ENCODE measurements at regions not wholly inside any gene's neighbourhood (a gene's known extent, or its start where the extent isn't known, plus 50 kb on each side); places are given as distances from the start of the nearest gene placed in this dataset.

DNA sequence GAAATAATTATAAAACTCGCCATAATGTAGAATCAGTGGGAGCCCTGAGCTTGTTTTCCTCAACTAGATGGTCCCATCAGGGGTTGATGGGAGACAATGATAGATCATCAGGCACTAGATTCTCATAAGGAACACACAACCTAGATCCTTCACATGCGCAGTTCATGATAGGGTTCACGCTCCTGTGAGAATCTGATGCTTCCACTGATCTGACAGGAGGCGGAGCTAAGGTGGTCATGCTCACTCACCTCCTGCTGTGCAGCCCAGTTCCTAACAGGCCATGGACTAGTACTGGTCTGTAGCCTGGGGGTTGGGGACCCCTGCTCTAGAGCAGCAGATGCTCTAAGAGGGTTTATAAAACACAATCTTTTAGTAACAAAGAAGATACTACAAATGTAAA lies 183.6 kb downstream of the ANXA2 start:
- no peak for DNase-seq
- no CpG with 5 or more reads among the region's 4 CpGs for WGBS (ENCODE audit: extremely low coverage, insufficient read length, low lambda C conversion rate)
- Histone ChIP-seq H2AFZ (ENCODE audit: low read length) (no peak overlapping the region), H3K79me2 (ENCODE audit: insufficient read depth, low read length) (no peaks in the 10 kb centered on the region), H3K27me3 (ENCODE audit: insufficient read depth, low read length) (no peaks in the 10 kb centered on the region), H2AK5ac (ENCODE audit: insufficient read length, low read length) (no peak overlapping the region), H4K20me1 (ENCODE audit: control insufficient read depth, insufficient read depth, insufficient read length) (no peaks in the 10 kb centered on the region), H2BK20ac (ENCODE audit: low read depth, low read length, poor library complexity, severe bottlenecking) (no peak overlapping the region), H3K27ac (ENCODE audit: insufficient read length, low read depth, low read length) (no peak overlapping the region), H3T11ph (ENCODE audit: low read length) (no peak overlapping the region), H3K56ac (ENCODE audit: insufficient read length, low read depth, low read length) (no peak overlapping the region), H3K79me1 (ENCODE audit: insufficient read depth, low read depth, low read length, poor library complexity, severe bottlenecking) (no peaks in the 10 kb centered on the region), H3K18ac (ENCODE audit: insufficient read length, low read depth, low read length) (no peak overlapping the region), H2BK5ac (ENCODE audit: insufficient read length, low read length) (no peak overlapping the region), H3K4me2 (ENCODE audit: insufficient read depth, insufficient read length, low read length) (no peak overlapping the region), H3K9ac (ENCODE audit: extremely low read depth, insufficient read length, low read length) (no peak overlapping the region), H4K5ac (ENCODE audit: insufficient read length, low read depth, low read length) (no peak overlapping the region), H2BK120ac (ENCODE audit: low read depth, low read length, poor library complexity, severe bottlenecking) (no peak overlapping the region), H2BK12ac (ENCODE audit: insufficient read length, low read depth, low read length) (no peak overlapping the region), H3K23ac (ENCODE audit: insufficient read length, low read depth, low read length) (no peak overlapping the region), H3K9me3 (ENCODE audit: control insufficient read depth, low read depth, low read length) (no peaks in the 10 kb centered on the region), H2BK15ac (ENCODE audit: low read depth, low read length) (no peak overlapping the region), H3K4me1 (ENCODE audit: insufficient read depth, low read length) (no peaks in the 10 kb centered on the region), H3K14ac (ENCODE audit: insufficient read depth, low read length) (no peak overlapping the region), H4K91ac (ENCODE audit: insufficient read length, low read depth, low read length) (no peak overlapping the region), H3K23me2 (ENCODE audit: insufficient read length, low read depth, low read length, poor library complexity, severe bottlenecking) (no peaks in the 10 kb centered on the region), H3K4ac (ENCODE audit: low read depth, low read length) (no peak overlapping the region), H4K8ac (replicated peaks; ENCODE audit: insufficient read length, low read depth, low read length) (no peak overlapping the region)
- TF ChIP-seq, protein P1, sequence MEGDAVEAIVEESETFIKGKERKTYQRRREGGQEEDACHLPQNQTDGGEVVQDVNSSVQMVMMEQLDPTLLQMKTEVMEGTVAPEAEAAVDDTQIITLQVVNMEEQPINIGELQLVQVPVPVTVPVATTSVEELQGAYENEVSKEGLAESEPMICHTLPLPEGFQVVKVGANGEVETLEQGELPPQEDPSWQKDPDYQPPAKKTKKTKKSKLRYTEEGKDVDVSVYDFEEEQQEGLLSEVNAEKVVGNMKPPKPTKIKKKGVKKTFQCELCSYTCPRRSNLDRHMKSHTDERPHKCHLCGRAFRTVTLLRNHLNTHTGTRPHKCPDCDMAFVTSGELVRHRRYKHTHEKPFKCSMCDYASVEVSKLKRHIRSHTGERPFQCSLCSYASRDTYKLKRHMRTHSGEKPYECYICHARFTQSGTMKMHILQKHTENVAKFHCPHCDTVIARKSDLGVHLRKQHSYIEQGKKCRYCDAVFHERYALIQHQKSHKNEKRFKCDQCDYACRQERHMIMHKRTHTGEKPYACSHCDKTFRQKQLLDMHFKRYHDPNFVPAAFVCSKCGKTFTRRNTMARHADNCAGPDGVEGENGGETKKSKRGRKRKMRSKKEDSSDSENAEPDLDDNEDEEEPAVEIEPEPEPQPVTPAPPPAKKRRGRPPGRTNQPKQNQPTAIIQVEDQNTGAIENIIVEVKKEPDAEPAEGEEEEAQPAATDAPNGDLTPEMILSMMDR (conservative IDR thresholded peaks at IDR 0.05): no peak
- peaks cover 1% of the 10 kb centered on the region for H3K27me3 Mint-ChIP-seq (ENCODE audit: low read depth)
- H3K27ac Mint-ChIP-seq: no peak overlapping the region
- H3K4me3 Mint-ChIP-seq: no peak overlapping the region
- H3K4me1 Mint-ChIP-seq: 0 out of 4 replicates have a peak, but pooled peaks cover 0 to 7% of the 10 kb centered on the region in 2 experiments
- no peaks in the 10 kb centered on the region for H3K36me3 Mint-ChIP-seq (ENCODE audit: insufficient read depth in 1 of 3, low read depth in 3 of 3)
- no peaks in the 10 kb centered on the region for H3K9me3 Mint-ChIP-seq

Measured in H9 (cell line).